ENCODE measurements at regions not wholly inside any gene's neighbourhood (a gene's known extent, or its start where the extent isn't known, plus 50 kb on each side); places are given as distances from the start of the nearest gene placed in this dataset.

DNA sequence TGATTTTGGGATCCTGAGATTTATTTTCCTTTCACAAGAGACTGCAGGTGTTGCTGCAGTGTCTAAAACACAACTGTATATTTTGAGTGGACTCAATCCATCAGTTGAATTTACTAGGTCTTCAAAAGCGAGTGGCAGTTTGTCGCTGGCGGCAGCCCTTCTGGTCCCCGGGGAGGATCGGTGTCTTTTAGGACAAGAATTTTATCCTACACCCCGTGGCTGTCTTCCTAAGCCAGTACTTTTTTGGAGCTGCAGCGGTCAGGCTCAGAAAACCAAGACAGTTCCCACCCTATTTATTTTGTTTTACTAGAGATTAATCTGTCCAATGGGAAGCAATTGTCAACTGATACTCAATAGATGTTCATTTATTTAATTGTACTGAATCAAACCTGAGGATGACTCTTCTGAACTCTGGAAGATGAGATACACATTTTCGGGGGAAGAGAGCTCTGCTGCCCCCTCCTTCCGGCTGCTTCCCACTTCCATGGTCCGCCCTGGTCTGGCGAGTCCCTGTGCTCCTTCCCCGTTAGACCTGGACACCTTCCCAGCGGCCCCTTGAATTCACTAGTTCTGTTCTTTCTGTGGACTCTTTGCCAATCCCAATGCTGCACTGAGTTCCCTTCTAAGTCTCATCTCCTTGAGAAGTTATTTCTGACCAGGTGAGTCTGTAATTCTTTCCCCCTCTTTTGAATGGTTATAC is 90.6 kb downstream of the ERMARD start:
- no peak overlapping the region for H3K4me3 Mint-ChIP-seq

DNA sequence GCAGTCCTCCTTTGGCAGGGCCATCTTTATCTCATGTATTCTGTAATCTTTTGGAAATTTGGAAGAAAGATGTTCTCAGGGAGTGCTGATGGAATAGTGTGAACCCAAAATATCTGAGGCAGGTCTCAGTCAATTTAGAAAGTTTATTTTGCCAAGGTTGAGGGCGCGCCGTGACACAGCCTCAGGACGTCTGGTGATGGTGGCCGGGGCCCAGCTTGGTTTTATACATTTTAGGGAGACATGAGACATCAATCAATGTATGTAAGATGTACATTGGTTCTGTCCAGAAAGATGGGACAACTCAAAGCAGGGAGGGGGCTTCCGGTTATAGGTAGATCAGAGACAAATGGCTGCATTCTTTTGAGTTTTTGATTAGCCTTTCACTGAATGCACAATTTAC is 89.8 kb downstream of the ERMARD start:
- Mint-ChIP-seq H3K9me3 (no peaks in the 10 kb centered on the region), H3K27me3 (peaks cover 9% of the 10 kb centered on the region), H3K36me3 (no peaks in the 10 kb centered on the region), H3K27ac (no peak overlapping the region), H3K4me3 (no peak overlapping the region), H3K4me1 (ENCODE audit: low read depth) (no peaks in the 10 kb centered on the region)
- intact Hi-C loops (cut with micrococcal nuclease), result no loop called here
- ChIA-PET CTCF (no interaction called here), POLR2A (no interaction called here)
- DNase-seq, result no peak

More for the DNA sequence above, 90.6 kb downstream of the ERMARD start:
- CTCF ChIA-PET, result interaction anchor here (1.4 to 2.3 kb wide), 2 partner anchors 8 to 10 kb away, joined by 4 to 10 read pairs; no protein-coding TSS in a partner anchor
- intact Hi-C loops (cut with micrococcal nuclease), result no loop called here
- Mint-ChIP-seq H3K27ac (no peak overlapping the region), H3K9me3 (no peaks in the 10 kb centered on the region), H3K4me1 (ENCODE audit: low read depth) (no peaks in the 10 kb centered on the region), H3K36me3 (no peaks in the 10 kb centered on the region), H3K27me3 (peaks cover 10% of the 10 kb centered on the region)
- DNase-seq, result no peak
- POLR2A ChIA-PET, result no interaction called here

GRCh38 chr6:169839898-169840631 is 88.6 kb downstream of the ERMARD start:
- no peak overlapping the region for H3K27ac Mint-ChIP-seq

GRCh38 chr6:169839493-169839892 is 88.1 kb downstream of the ERMARD start:
- intact Hi-C loops (cut with micrococcal nuclease), result loop anchor here (10.0 kb wide), 1 partner anchor 455 kb away; the partner anchor contains the start of gene DLL1
- ChIA-PET POLR2A (no interaction called here), CTCF (no interaction called here)
- no peaks in the 10 kb centered on the region for H3K9me3 Mint-ChIP-seq
- peaks cover 12% of the 10 kb centered on the region for H3K27me3 Mint-ChIP-seq
- H3K4me3 Mint-ChIP-seq, result no peak overlapping the region
- H3K27ac Mint-ChIP-seq, result no peak overlapping the region
- no peaks in the 10 kb centered on the region for H3K36me3 Mint-ChIP-seq
- DNase-seq, result no peak
- no peaks in the 10 kb centered on the region for H3K4me1 Mint-ChIP-seq (ENCODE audit: low read depth)

More at GRCh38 chr6:169839898-169840631, 88.6 kb downstream of the ERMARD start:
- Mint-ChIP-seq H3K4me3 (no peak overlapping the region), H3K36me3 (no peaks in the 10 kb centered on the region), H3K4me1 (ENCODE audit: low read depth) (no peaks in the 10 kb centered on the region), H3K27me3 (peaks cover 9% of the 10 kb centered on the region), H3K9me3 (no peaks in the 10 kb centered on the region)
- ChIA-PET CTCF (no interaction called here), POLR2A (no interaction called here)
- no peak for DNase-seq
- intact Hi-C loops (cut with micrococcal nuclease), result loop anchor here (10.0 kb wide), 1 partner anchor 455 kb away; the partner anchor contains the start of gene DLL1

GRCh38 chr6:169839029-169839481 is 87.6 kb downstream of the ERMARD start:
- intact Hi-C loops (cut with micrococcal nuclease), result loop anchor here (10.0 kb wide), 1 partner anchor 456 kb away; the partner anchor contains the start of gene DLL1
- no peak for DNase-seq
- POLR2A ChIA-PET, result no interaction called here
- Mint-ChIP-seq H3K27me3 (peaks cover 14% of the 10 kb centered on the region), H3K36me3 (no peaks in the 10 kb centered on the region), H3K27ac (no peak overlapping the region), H3K9me3 (no peaks in the 10 kb centered on the region), H3K4me1 (ENCODE audit: low read depth) (no peaks in the 10 kb centered on the region), H3K4me3 (no peak overlapping the region)
- CTCF ChIA-PET, result no interaction called here

GRCh38 chr6:169838346-169839028 is 87.1 kb downstream of the ERMARD start:
- Mint-ChIP-seq H3K36me3 (no peaks in the 10 kb centered on the region), H3K4me3 (no peak overlapping the region), H3K4me1 (ENCODE audit: low read depth) (no peaks in the 10 kb centered on the region), H3K27me3 (peaks cover 14% of the 10 kb centered on the region), H3K9me3 (no peaks in the 10 kb centered on the region), H3K27ac (no peak overlapping the region)
- DNase-seq, result no peak
- intact Hi-C loops (cut with micrococcal nuclease), result loop anchor here (10.0 kb wide), 1 partner anchor 456 kb away; the partner anchor contains the start of gene DLL1
- ChIA-PET POLR2A (no interaction called here), CTCF (no interaction called here)

DNA sequence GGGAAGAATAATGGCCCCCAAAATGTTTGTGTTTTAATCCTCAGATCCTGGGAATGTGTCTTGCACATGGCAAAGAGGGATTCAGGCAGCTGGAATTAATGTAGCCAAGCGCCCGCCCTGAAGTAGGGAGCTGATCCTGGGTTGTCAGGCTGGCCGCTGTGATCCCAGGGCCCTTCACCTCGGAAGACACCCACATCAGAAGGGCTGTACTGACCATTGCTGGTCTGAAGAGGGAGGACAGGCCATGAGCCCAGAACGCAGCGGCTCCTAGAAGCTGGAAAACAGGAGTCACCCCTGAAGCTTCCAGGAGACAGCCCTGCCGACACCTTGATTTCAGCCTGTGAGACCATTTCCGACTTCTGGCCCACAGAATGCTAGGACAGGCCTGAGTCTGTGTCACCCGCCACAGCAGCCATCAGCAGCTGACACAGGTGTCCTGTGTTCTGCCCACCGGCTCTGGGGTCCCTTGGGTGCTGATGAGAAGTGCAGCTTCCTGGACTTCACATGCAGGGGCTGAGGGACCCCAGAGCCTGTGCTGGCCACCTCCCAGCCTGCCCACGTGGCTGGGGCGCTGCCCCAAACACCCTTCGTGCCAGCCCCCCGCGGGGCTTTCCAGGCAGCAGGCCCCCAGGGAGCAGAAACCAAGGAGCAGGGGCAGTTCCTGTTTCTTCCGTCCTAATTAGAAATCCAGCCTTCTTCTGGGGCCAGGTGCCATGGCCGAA is 86.3 kb downstream of the ERMARD start:
- POLR2A ChIA-PET, result no interaction called here
- Mint-ChIP-seq H3K27ac (no peak overlapping the region), H3K4me1 (ENCODE audit: low read depth) (no peaks in the 10 kb centered on the region), H3K4me3 (no peak overlapping the region), H3K36me3 (no peaks in the 10 kb centered on the region), H3K27me3 (peaks cover 19% of the 10 kb centered on the region), H3K9me3 (no peaks in the 10 kb centered on the region)
- DNase-seq, result no peak
- CTCF ChIA-PET, result no interaction called here
- intact Hi-C loops (cut with micrococcal nuclease), result loop anchor here (10.0 kb wide), 1 partner anchor 457 kb away; the partner anchor contains the start of gene DLL1

DNA sequence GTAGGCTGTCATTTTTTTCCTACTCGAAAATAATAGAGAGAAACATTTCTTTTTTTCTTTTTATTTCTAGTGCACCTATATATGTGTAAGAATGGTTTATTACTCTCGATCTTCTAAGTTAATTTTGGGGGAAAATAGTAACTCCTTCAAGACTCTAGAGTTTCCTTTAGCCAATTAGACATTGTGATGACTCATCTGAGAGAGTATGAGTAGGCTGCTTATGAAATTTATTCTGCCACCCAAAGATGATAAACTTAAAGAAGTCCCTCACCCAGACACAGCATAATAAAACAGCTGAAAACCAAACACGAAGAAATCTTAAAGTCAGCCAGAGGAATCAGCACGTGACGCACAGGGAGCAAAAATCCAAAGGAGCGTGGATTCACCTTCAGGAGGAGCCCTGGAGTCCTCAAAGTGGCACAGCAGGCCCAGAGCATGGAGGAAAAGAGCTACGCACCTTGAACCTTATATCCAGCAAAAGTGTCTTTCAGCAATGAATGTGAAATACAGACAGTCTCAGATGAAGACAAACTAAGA is 81.9 kb downstream of the ERMARD start:
- DNase-seq, result no peak
- ChIA-PET POLR2A (no interaction called here), CTCF (interaction anchor here (1.1 to 1.2 kb wide), 3 partner anchors 11 to 697 kb away, joined by 3 to 4 read pairs (median 4); no protein-coding TSS in a partner anchor)
- no peaks in the 10 kb centered on the region for H3K9me3 Mint-ChIP-seq
- H3K4me1 Mint-ChIP-seq (ENCODE audit: low read depth), result peaks cover 4% of the 10 kb centered on the region
- no peaks in the 10 kb centered on the region for H3K36me3 Mint-ChIP-seq
- H3K27me3 Mint-ChIP-seq, result peaks cover 34% of the 10 kb centered on the region
- intact Hi-C loops (cut with micrococcal nuclease), result loop anchor here (10.0 kb wide), 1 partner anchor 461 kb away; the partner anchor contains the start of gene DLL1
- H3K4me3 Mint-ChIP-seq, result no peak overlapping the region
- no peak overlapping the region for H3K27ac Mint-ChIP-seq

DNA sequence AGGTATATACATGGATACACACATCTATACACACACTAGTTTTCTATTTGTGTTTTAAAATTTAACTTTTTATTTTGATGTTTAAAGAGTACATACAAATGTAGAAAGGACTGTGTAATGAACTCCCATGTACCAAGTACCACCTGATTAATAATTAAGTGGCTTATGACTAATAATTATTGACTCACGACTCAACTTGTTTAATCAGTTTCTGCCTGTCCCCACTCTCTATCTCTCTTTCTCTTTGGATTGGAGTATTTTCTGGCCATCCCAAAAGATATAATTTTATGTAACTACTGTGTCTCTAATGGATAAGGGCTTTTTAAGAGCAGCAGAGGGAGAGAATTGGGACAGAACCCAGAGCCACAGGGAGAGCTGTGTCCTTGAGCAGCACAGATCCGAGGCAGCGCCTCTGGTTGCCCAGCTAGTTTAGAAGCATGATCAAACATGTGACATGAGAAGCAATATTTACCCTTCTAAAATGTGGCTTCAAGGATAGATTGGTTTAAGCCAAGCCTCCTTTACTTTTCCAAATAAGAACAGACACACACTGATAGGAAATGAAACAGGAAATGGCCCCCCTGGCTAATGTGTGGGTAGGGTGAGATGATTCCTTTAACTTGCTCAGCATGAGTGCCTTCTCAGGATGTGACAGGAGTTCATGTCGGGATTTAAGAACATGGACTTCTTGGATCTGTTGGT is 81.0 kb downstream of the ERMARD start:
- H3K4me1 Mint-ChIP-seq (ENCODE audit: low read depth), result peaks cover 4% of the 10 kb centered on the region

DNA sequence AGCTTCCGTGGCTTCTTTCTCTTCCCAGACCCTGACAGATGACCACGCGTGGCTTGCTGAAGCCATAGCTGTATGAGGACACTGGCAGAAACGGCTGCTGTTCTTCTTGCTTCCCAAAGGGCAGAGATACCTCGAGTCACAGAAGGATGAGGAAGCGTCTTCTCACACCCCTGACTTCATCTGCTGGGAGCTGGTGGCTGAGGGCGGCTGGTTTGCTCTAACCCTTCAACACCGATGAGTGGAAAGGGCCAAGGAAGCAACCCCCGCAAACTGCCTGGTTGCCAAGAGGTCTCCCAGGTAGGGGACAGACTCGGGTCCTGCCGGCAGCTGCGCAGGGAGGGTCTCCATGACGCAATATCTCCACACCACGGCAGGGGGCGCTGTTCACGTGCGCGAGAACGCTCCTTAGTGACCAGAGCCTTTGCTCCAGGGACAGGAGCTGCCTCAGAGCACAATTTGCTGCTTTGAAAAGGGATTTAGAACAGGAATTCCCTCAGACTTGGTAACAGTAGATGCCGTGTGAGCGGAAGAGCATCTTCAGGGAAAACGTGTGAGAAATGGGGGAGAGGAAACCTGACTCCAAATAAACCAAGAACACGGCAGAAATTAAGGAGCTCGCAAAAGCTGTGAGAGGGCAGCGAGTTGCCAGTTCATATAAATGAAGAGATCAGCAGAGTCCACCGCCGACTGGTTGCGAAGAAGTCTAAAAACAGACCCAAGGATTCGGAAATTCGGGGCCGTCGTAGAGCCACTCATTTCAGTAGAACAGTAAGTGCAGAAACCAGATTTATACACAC is 80.2 kb downstream of the ERMARD start:
- POLR2A ChIA-PET, result no interaction called here
- CTCF ChIA-PET, result interaction anchor here (0.5 to 2.3 kb wide), 55 partner anchors 9 to 720 kb away, joined by 3 to 38 read pairs (median 4); no protein-coding TSS in a partner anchor
- H3K27ac Mint-ChIP-seq, result no peak overlapping the region
- peaks cover 5% of the 10 kb centered on the region for H3K9me3 Mint-ChIP-seq
- peak; percentile 80 for DNase-seq
- intact Hi-C loops (cut with micrococcal nuclease), result loop anchor here (1.0 to 10.0 kb wide), 4 partner anchors 99 to 699 kb away; partner anchors contain the start of gene DLL1
- peaks cover 2% of the 10 kb centered on the region for H3K36me3 Mint-ChIP-seq
- H3K4me1 Mint-ChIP-seq (ENCODE audit: low read depth), result peaks cover 4% of the 10 kb centered on the region
- no peak overlapping the region for H3K4me3 Mint-ChIP-seq
- H3K27me3 Mint-ChIP-seq, result peaks cover 40% of the 10 kb centered on the region

More for the DNA sequence above, 81.0 kb downstream of the ERMARD start:
- intact Hi-C loops (cut with micrococcal nuclease), result loop anchor here (10.0 kb wide), 1 partner anchor 462 kb away; the partner anchor contains the start of gene DLL1
- Mint-ChIP-seq H3K36me3 (no peaks in the 10 kb centered on the region), H3K9me3 (no peaks in the 10 kb centered on the region), H3K27me3 (peaks cover 35% of the 10 kb centered on the region), H3K27ac (no peak overlapping the region), H3K4me3 (no peak overlapping the region)
- CTCF ChIA-PET, result interaction anchor here (0.5 to 2.3 kb wide), 52 partner anchors 9 to 709 kb away, joined by 3 to 38 read pairs (median 4); no protein-coding TSS in a partner anchor
- POLR2A ChIA-PET, result no interaction called here
- no peak for DNase-seq
